CD14-positive monocyte (primary cell): ENCODE measurements at regions not wholly inside any gene's neighbourhood (a gene's known extent, or its start where the extent isn't known, plus 50 kb on each side); places are given as distances from the start of the nearest gene placed in this dataset.

Source experiments
- DNase-seq, 3 donors: peaks; one replicate each; pipeline ENCODE4 v3.0.0-alpha.2; 2011 to 2022
- H2AFZ ChIP-seq: 2 replicates; pipeline ENCODE4 v1.6.0; 2012; ENCODE audit warnings: mild to moderate bottlenecking, low read depth, low read length, inconsistent platforms; ENCODE audit not compliant: insufficient read depth, poor library complexity, severe bottlenecking
- H3K27ac ChIP-seq, 2 donors: 1 replicate in 1 of 2; 2 replicates in 1 of 2; pipeline ENCODE4 v1.5.1; 2012 to 2013; ENCODE audit warnings: low read length in 2 of 2, control low read depth in 1 of 2, inconsistent platforms in 1 of 2, low read depth in 1 of 2, mild to moderate bottlenecking in 1 of 2
- H3K27me3 ChIP-seq, 2 donors: one replicate each; pipeline versions ENCODE4 v1.6.0 to v1.6.1; 2011 to 2013; ENCODE audit warnings: low read length in 2 of 2; ENCODE audit not compliant: control insufficient read depth in 2 of 2, insufficient read depth in 2 of 2
- H3K36me3 ChIP-seq, 2 donors: replicated peaks in 1 of 2; 1 replicate in 1 of 2; 2 replicates in 1 of 2; pipeline versions ENCODE4 v1.5.1 to v1.6.1; 2012 to 2013; ENCODE audit warnings: low read length in 2 of 2, control low read depth in 1 of 2, inconsistent platforms in 1 of 2, mild to moderate bottlenecking in 1 of 2; ENCODE audit not compliant: insufficient read depth in 2 of 2, control insufficient read depth in 1 of 2
- H3K4me1 ChIP-seq, 2 donors: 1 replicate in 1 of 2; 2 replicates in 1 of 2; pipeline versions ENCODE4 v1.5.1 to v1.6.1; 2012 to 2013; ENCODE audit warnings: low read length in 2 of 2, control low read depth in 1 of 2, inconsistent platforms in 1 of 2, mild to moderate bottlenecking in 1 of 2, moderate library complexity in 1 of 2; ENCODE audit not compliant: insufficient read depth in 2 of 2, control insufficient read depth in 1 of 2
- H3K4me2 ChIP-seq: replicated peaks from 2 replicates; pipeline ENCODE3; 2012; ENCODE audit warnings: low read length, moderate library complexity, mild to moderate bottlenecking; ENCODE audit not compliant: poor library complexity, severe bottlenecking; ENCODE audit errors: extremely low read depth
- H3K4me3 ChIP-seq, 3 experiments: fragments of 200-600 bp in 1 of 3; sonication (generic) in 1 of 3; replicated peaks in 1 of 3; 1 replicate in 2 of 3; 2 replicates in 1 of 3; pipeline ENCODE4 v1.5.1; 2011 to 2013; ENCODE audit warnings: low read length in 3 of 3, mild to moderate bottlenecking in 3 of 3, control low read depth in 2 of 3, low read depth in 2 of 3, inconsistent platforms in 1 of 3, moderate library complexity in 1 of 3
- H3K79me2 ChIP-seq: 2 replicates; pipeline ENCODE4 v1.6.0; 2012; ENCODE audit warnings: mild to moderate bottlenecking, control low read depth, inconsistent platforms, low read length, moderate library complexity; ENCODE audit not compliant: insufficient read depth
- H3K9ac ChIP-seq: 2 replicates; pipeline ENCODE4 v1.6.0; 2017; ENCODE audit warnings: low read length, mild to moderate bottlenecking; ENCODE audit not compliant: insufficient read depth, poor library complexity, severe bottlenecking
- H3K9me3 ChIP-seq, 2 donors: replicated peaks in 1 of 2; 1 replicate in 1 of 2; 2 replicates in 1 of 2; pipeline versions ENCODE4 v1.5.1 to v1.6.1; 2012 to 2013; ENCODE audit warnings: low read length in 2 of 2, control low read depth in 1 of 2; ENCODE audit not compliant: control insufficient read depth in 1 of 2, insufficient read depth in 1 of 2
- H4K20me1 ChIP-seq: 2 replicates; pipeline ENCODE4 v1.6.0; 2012; ENCODE audit warnings: mild to moderate bottlenecking, low read length, control low read depth, moderate library complexity; ENCODE audit not compliant: insufficient read depth
- H3K27ac Mint-ChIP-seq, 7 donors: one replicate each; pipeline ENCODE4 v1.8.0; 2020; ENCODE audit warnings: mild to moderate bottlenecking in 7 of 7, mixed read lengths in 7 of 7, moderate library complexity in 6 of 7, inconsistent platforms in 2 of 7
- H3K27me3 Mint-ChIP-seq, 3 donors: one replicate each; pipeline ENCODE4 v1.8.0; 2021 to 2022; ENCODE audit warnings: low read depth in 3 of 3, mild to moderate bottlenecking in 3 of 3, mixed read lengths in 3 of 3, moderate library complexity in 3 of 3, inconsistent platforms in 1 of 3
- H3K36me3 Mint-ChIP-seq, 2 donors: one replicate each; pipeline ENCODE4 v1.8.0; 2020; ENCODE audit warnings: mixed read lengths in 2 of 2, inconsistent platforms in 1 of 2, mild to moderate bottlenecking in 1 of 2
- H3K4me1 Mint-ChIP-seq: one replicate; pipeline ENCODE4 v1.8.0; 2020; ENCODE audit warnings: mild to moderate bottlenecking, mixed read lengths
- H3K4me3 Mint-ChIP-seq, 2 donors: one replicate each; pipeline ENCODE4 v1.8.0; 2020; ENCODE audit warnings: mild to moderate bottlenecking in 2 of 2, mixed read lengths in 2 of 2, moderate library complexity in 1 of 2
- H3K9me3 Mint-ChIP-seq, 7 donors: one replicate each; pipeline ENCODE4 v1.8.0; 2020 to 2022; ENCODE audit warnings: mixed read lengths in 7 of 7, mild to moderate bottlenecking in 6 of 7, moderate library complexity in 6 of 7, inconsistent platforms in 2 of 7
- CTCF ChIP-seq: fragments of 200-600 bp; IDR thresholded peaks from one replicate; pipeline ENCODE4 v1.8.0; 2022; ENCODE audit warnings: antibody characterized with exemption, mild to moderate bottlenecking
- WGBS: methylation state at CpG from one replicate; pipeline ENCODE4 v1.1.5; 2013; ENCODE audit warnings: missing lambda C conversion rate; ENCODE audit not compliant: insufficient coverage; 5-methylcytosine and 5-hydroxymethylcytosine counted together
- intact Hi-C, 2 donors: fragments of 100-400 bp; cut with micrococcal nuclease; formaldehyde crosslinking; loops; one replicate each; pipeline versions ENCODE4 v1.15.0 to v1.15.1; 2023

GRCh38 chr3:65158023-65158422 lies 470.2 kb upstream of the ADAMTS9 start:
- H3K27me3 Mint-ChIP-seq: no peaks in the 10 kb centered on the region
- no peak overlapping the region for H3K4me3 Mint-ChIP-seq
- DNase-seq: no peak
- H3K9me3 Mint-ChIP-seq: peaks cover 0 to 4% (median 3%) of the 10 kb centered on the region in 7 donors
- WGBS: no CpG with 5 or more reads among the region's 3 CpGs
- no peaks in the 10 kb centered on the region for H3K27me3 ChIP-seq
- no peak overlapping the region for H2AFZ ChIP-seq
- no peaks in the 10 kb centered on the region for H3K79me2 ChIP-seq
- H3K9me3 ChIP-seq: no peaks in the 10 kb centered on the region
- H3K4me2 ChIP-seq: no peak overlapping the region
- H3K4me3 ChIP-seq: no peak overlapping the region
- H3K36me3 ChIP-seq: no peaks in the 10 kb centered on the region
- H3K4me1 Mint-ChIP-seq: no peaks in the 10 kb centered on the region
- H3K9ac ChIP-seq: no peak overlapping the region
- H3K4me1 ChIP-seq: no peaks in the 10 kb centered on the region
- no peaks in the 10 kb centered on the region for H3K36me3 Mint-ChIP-seq
- no peak for TF ChIP-seq CTCF
- H3K27ac Mint-ChIP-seq: no peak overlapping the region
- no peak overlapping the region for H3K27ac ChIP-seq
- H4K20me1 ChIP-seq: no peaks in the 10 kb centered on the region
- intact Hi-C loops: no loop called here

GRCh38 chr3:65153850-65154512 lies 466.2 kb upstream of the ADAMTS9 start:
- intact Hi-C loops: no loop called here

More at GRCh38 chr3:65153850-65154512, 466.2 kb upstream of the ADAMTS9 start:
- no peaks in the 10 kb centered on the region for H3K27me3 ChIP-seq
- no peak overlapping the region for H3K9ac ChIP-seq
- Mint-ChIP-seq H3K36me3 (no peaks in the 10 kb centered on the region), H3K9me3 (peaks cover 3 to 6% (median 5%) of the 10 kb centered on the region in 7 donors), H3K4me1 (no peaks in the 10 kb centered on the region), H3K27me3 (no peaks in the 10 kb centered on the region), H3K27ac (no peak overlapping the region), H3K4me3 (no peak overlapping the region)
- H3K4me1 ChIP-seq: no peaks in the 10 kb centered on the region
- H4K20me1 ChIP-seq: no peaks in the 10 kb centered on the region
- no peak overlapping the region for H3K4me2 ChIP-seq
- no peaks in the 10 kb centered on the region for H3K79me2 ChIP-seq
- DNase-seq: no peak
- no peak overlapping the region for H3K27ac ChIP-seq
- no peak overlapping the region for H2AFZ ChIP-seq
- WGBS: 90% methylated on average over 2 of the region's 8 CpGs
- no peak overlapping the region for H3K4me3 ChIP-seq
- no peaks in the 10 kb centered on the region for H3K36me3 ChIP-seq
- no peak for TF ChIP-seq CTCF
- H3K9me3 ChIP-seq: peaks cover 0 to 4% of the 10 kb centered on the region in 2 donors
